22Rv1 (cell line): ENCODE measurements at regions not wholly inside any gene's neighbourhood (a gene's known extent, or its start where the extent isn't known, plus 50 kb on each side); places are given as distances from the start of the nearest gene placed in this dataset.

ENCODE experiments used
- CTCF ChIP-seq: fragments of 450-650 bp; IDR thresholded peaks from 2 replicates; pipeline ENCODE4 v1.5.1; 2017; ENCODE audit warnings: mild to moderate bottlenecking
- ZFX ChIP-seq: fragments of 450-650 bp; IDR thresholded peaks from 2 replicates; pipeline ENCODE4 v1.6.1; 2017; ENCODE audit warnings: antibody characterized with exemption, borderline replicate concordance

GRCh38 chr18:40553029-40553428 lies 1402.0 kb upstream of the PIK3C3 start:
- TF ChIP-seq CTCF: no peak
- no peak for TF ChIP-seq ZFX
